H9 (cell line): ENCODE measurements at regions not wholly inside any gene's neighbourhood (a gene's known extent, or its start where the extent isn't known, plus 50 kb on each side); places are given as distances from the start of the nearest gene placed in this dataset.

Experiments used
- DNase-seq: peaks from one replicate; pipeline ENCODE4 v3.0.0-alpha.2; 2017
- H2AFZ ChIP-seq: one replicate; pipeline ENCODE4 v1.6.1; 2013; ENCODE audit warnings: mild to moderate bottlenecking, low read length, control low read depth, moderate library complexity
- H2AK5ac ChIP-seq: 2 replicates; pipeline ENCODE4 v1.6.1; 2013; ENCODE audit warnings: low read length, control low read depth, mixed read lengths; ENCODE audit not compliant: insufficient read length
- H2BK120ac ChIP-seq: one replicate; pipeline ENCODE4 v1.6.1; 2013; ENCODE audit warnings: low read depth, mild to moderate bottlenecking, low read length, control low read depth, inconsistent platforms; ENCODE audit not compliant: poor library complexity, severe bottlenecking
- H2BK12ac ChIP-seq: 2 replicates; pipeline ENCODE4 v1.6.1; 2013; ENCODE audit warnings: low read length, control low read depth, mixed read lengths, low read depth; ENCODE audit not compliant: insufficient read length
- H2BK15ac ChIP-seq: 2 replicates; pipeline ENCODE4 v1.6.1; 2013; ENCODE audit warnings: low read depth, low read length, control low read depth
- H2BK20ac ChIP-seq: one replicate; pipeline ENCODE4 v1.6.1; 2013; ENCODE audit warnings: low read depth, mild to moderate bottlenecking, low read length, control low read depth, inconsistent platforms; ENCODE audit not compliant: poor library complexity, severe bottlenecking
- H2BK5ac ChIP-seq: 2 replicates; pipeline ENCODE4 v1.6.1; 2013; ENCODE audit warnings: low read length, control low read depth, mixed read lengths; ENCODE audit not compliant: insufficient read length
- H3K14ac ChIP-seq: 2 replicates; pipeline ENCODE4 v1.6.1; 2013; ENCODE audit warnings: low read length, control low read depth; ENCODE audit not compliant: insufficient read depth
- H3K18ac ChIP-seq: 2 replicates; pipeline ENCODE4 v1.6.1; 2013; ENCODE audit warnings: low read depth, mild to moderate bottlenecking, mixed read lengths, low read length, control low read depth; ENCODE audit not compliant: insufficient read length
- H3K23ac ChIP-seq: 2 replicates; pipeline ENCODE4 v1.6.1; 2013; ENCODE audit warnings: low read length, control low read depth, mixed read lengths, low read depth; ENCODE audit not compliant: insufficient read length
- H3K23me2 ChIP-seq: 2 replicates; pipeline ENCODE4 v1.6.1; 2013; ENCODE audit warnings: low read depth, mild to moderate bottlenecking, mixed read lengths, low read length, control low read depth; ENCODE audit not compliant: insufficient read length, poor library complexity, severe bottlenecking
- H3K27ac ChIP-seq: 2 replicates; pipeline ENCODE4 v1.5.1; 2013; ENCODE audit warnings: low read length, control low read depth, mixed read lengths, low read depth; ENCODE audit not compliant: insufficient read length
- H3K27me3 ChIP-seq: 2 replicates; pipeline ENCODE4 v1.6.1; 2013; ENCODE audit warnings: low read length, control low read depth, inconsistent platforms; ENCODE audit not compliant: insufficient read depth
- H3K4ac ChIP-seq: 2 replicates; pipeline ENCODE4 v1.6.1; 2013; ENCODE audit warnings: low read depth, mild to moderate bottlenecking, control low read depth, inconsistent platforms, low read length, moderate library complexity
- H3K4me1 ChIP-seq: 2 replicates; pipeline ENCODE4 v1.6.1; 2013; ENCODE audit warnings: low read length, control low read depth, inconsistent platforms; ENCODE audit not compliant: insufficient read depth
- H3K4me2 ChIP-seq: 2 replicates; pipeline ENCODE4 v1.6.1; 2013; ENCODE audit warnings: low read length, control low read depth, mixed read lengths; ENCODE audit not compliant: insufficient read length, insufficient read depth
- H3K56ac ChIP-seq: 2 replicates; pipeline ENCODE4 v1.6.1; 2013; ENCODE audit warnings: low read depth, mild to moderate bottlenecking, mixed read lengths, low read length, control low read depth; ENCODE audit not compliant: insufficient read length
- H3K79me1 ChIP-seq: 2 replicates; pipeline ENCODE4 v1.6.1; 2013; ENCODE audit warnings: low read depth, mild to moderate bottlenecking, moderate library complexity, low read length, control low read depth, inconsistent platforms; ENCODE audit not compliant: insufficient read depth, poor library complexity, severe bottlenecking
- H3K79me2 ChIP-seq: 2 replicates; pipeline ENCODE4 v1.6.1; 2013; ENCODE audit warnings: low read length, control low read depth, inconsistent platforms; ENCODE audit not compliant: insufficient read depth
- H3K9ac ChIP-seq: 2 replicates; pipeline ENCODE4 v1.6.1; 2013; ENCODE audit warnings: low read length, control low read depth, mixed read lengths; ENCODE audit not compliant: insufficient read length; ENCODE audit errors: extremely low read depth
- H3K9me3 ChIP-seq: one replicate; pipeline ENCODE4 v1.6.1; 2013; ENCODE audit warnings: low read depth, low read length, inconsistent platforms; ENCODE audit not compliant: control insufficient read depth
- H3T11ph ChIP-seq: one replicate; pipeline ENCODE4 v1.6.1; 2013; ENCODE audit warnings: mild to moderate bottlenecking, low read length, control low read depth, inconsistent platforms
- H4K20me1 ChIP-seq: one replicate; pipeline ENCODE4 v1.6.1; 2013; ENCODE audit not compliant: control insufficient read depth, insufficient read length, insufficient read depth
- H4K5ac ChIP-seq: 2 replicates; pipeline ENCODE4 v1.6.1; 2013; ENCODE audit warnings: low read depth, mild to moderate bottlenecking, mixed read lengths, low read length, control low read depth; ENCODE audit not compliant: insufficient read length
- H4K8ac ChIP-seq: replicated peaks from 2 replicates; pipeline ENCODE4 v1.6.1; 2013; ENCODE audit warnings: low read length, control low read depth, mixed read lengths, low read depth; ENCODE audit not compliant: insufficient read length
- H4K91ac ChIP-seq: 2 replicates; pipeline ENCODE4 v1.6.1; 2013; ENCODE audit warnings: low read depth, mild to moderate bottlenecking, moderate library complexity, mixed read lengths, low read length, control low read depth; ENCODE audit not compliant: insufficient read length
- H3K27ac Mint-ChIP-seq, 3 experiments: 2 replicates in 2 of 3; 3 replicates in 1 of 3; pipeline ENCODE4 v1.8.0; 2020 to 2021; ENCODE audit warnings: mixed read lengths in 3 of 3, mild to moderate bottlenecking in 1 of 3, moderate library complexity in 1 of 3
- H3K27me3 Mint-ChIP-seq: 2 replicates; pipeline ENCODE4 v1.8.0; 2021; ENCODE audit warnings: low read depth, mild to moderate bottlenecking, moderate library complexity, mixed read lengths
- H3K36me3 Mint-ChIP-seq, 3 experiments: 2 replicates in 2 of 3; 3 replicates in 1 of 3; pipeline ENCODE4 v1.8.0; 2020 to 2021; ENCODE audit warnings: low read depth in 3 of 3, mixed read lengths in 3 of 3; ENCODE audit not compliant: insufficient read depth in 1 of 3
- H3K4me1 Mint-ChIP-seq, 2 experiments: 2 replicates each; pipeline ENCODE4 v1.8.0; 2020; ENCODE audit warnings: mixed read lengths in 2 of 2
- H3K4me3 Mint-ChIP-seq, 2 experiments: 2 replicates in 1 of 2; 3 replicates in 1 of 2; pipeline ENCODE4 v1.8.0; 2020 to 2021; ENCODE audit warnings: mild to moderate bottlenecking in 2 of 2, mixed read lengths in 2 of 2, moderate library complexity in 1 of 2
- H3K9me3 Mint-ChIP-seq, 2 experiments: 2 replicates in 1 of 2; 3 replicates in 1 of 2; pipeline ENCODE4 v1.8.0; 2020; ENCODE audit warnings: mild to moderate bottlenecking in 2 of 2, mixed read lengths in 2 of 2, moderate library complexity in 1 of 2
- CTCF ChIP-seq: fragments of 200-600 bp; sonication (generic); conservative IDR thresholded peaks from 3 replicates; pipeline ENCODE4 v1.8.0; 2021; ENCODE audit warnings: antibody characterized with exemption, mild to moderate bottlenecking
- WGBS: extraction: QIAGEN DNeasy Blood & Tissue Kit; methylation state at CpG from one replicate; pipeline ENCODE4 v1.1.7; 2013; ENCODE audit warnings: missing lambda C conversion rate, low lambda C conversion rate, mixed read lengths; ENCODE audit not compliant: insufficient read length; ENCODE audit errors: extremely low coverage; 5-methylcytosine and 5-hydroxymethylcytosine counted together

GRCh38 chr20:50299325-50299629, 108.6 kb downstream of the CEBPB start:
- Histone ChIP-seq H3K9ac (no peak overlapping the region), H2AK5ac (no peak overlapping the region)
- no CpG with 5 or more reads among the region's 6 CpGs for whole genome bisulfite sequencing

More at GRCh38 chr20:50299325-50299629, 108.6 kb downstream of the CEBPB start:
- Histone ChIP-seq H3K23ac (no peak overlapping the region), H3K79me2 (no peaks in the 10 kb centered on the region), H2BK20ac (no peak overlapping the region), H3K4ac (no peak overlapping the region), H3T11ph (no peak overlapping the region), H3K4me2 (no peak overlapping the region), H3K79me1 (no peaks in the 10 kb centered on the region), H3K27ac (no peak overlapping the region), H2BK15ac (no peak overlapping the region), H4K8ac (no peak overlapping the region), H3K4me1 (no peaks in the 10 kb centered on the region), H3K56ac (no peak overlapping the region), H3K9me3 (no peaks in the 10 kb centered on the region), H4K91ac (no peak overlapping the region), H2BK5ac (no peak overlapping the region), H3K23me2 (no peaks in the 10 kb centered on the region), H3K14ac (no peak overlapping the region), H2BK12ac (no peak overlapping the region), H4K20me1 (no peaks in the 10 kb centered on the region), H2BK120ac (no peak overlapping the region), H3K27me3 (no peaks in the 10 kb centered on the region), H2AFZ (no peak overlapping the region), H4K5ac (no peak overlapping the region), H3K18ac (no peak overlapping the region)
- Mint-ChIP-seq H3K4me1 (peaks cover 6 to 7% of the 10 kb centered on the region in 2 experiments; a peak in 3 of 4 replicates), H3K4me3 (no peak overlapping the region), H3K9me3 (no peaks in the 10 kb centered on the region), H3K27me3 (peaks cover 2% of the 10 kb centered on the region; the same call in 1 of the 2 replicates), H3K36me3 (no peaks in the 10 kb centered on the region), H3K27ac (no peak overlapping the region)
- no peak for TF ChIP-seq CTCF
- no peak for DNase-seq
